CD14-positive monocyte (primary cell): ENCODE measurements at regions not wholly inside any gene's neighbourhood (a gene's known extent, or its start where the extent isn't known, plus 50 kb on each side); places are given as distances from the start of the nearest gene placed in this dataset.

Source experiments
- DNase-seq, 3 donors: peaks; one replicate each; pipeline ENCODE4 v3.0.0-alpha.2; 2011 to 2022
- H2AFZ ChIP-seq: 2 replicates; pipeline ENCODE4 v1.6.0; 2012; ENCODE audit warnings: mild to moderate bottlenecking, low read depth, low read length, inconsistent platforms; ENCODE audit not compliant: insufficient read depth, poor library complexity, severe bottlenecking
- H3K27ac ChIP-seq, 2 donors: 1 replicate in 1 of 2; 2 replicates in 1 of 2; pipeline ENCODE4 v1.5.1; 2012 to 2013; ENCODE audit warnings: low read length in 2 of 2, control low read depth in 1 of 2, inconsistent platforms in 1 of 2, low read depth in 1 of 2, mild to moderate bottlenecking in 1 of 2
- H3K27me3 ChIP-seq, 2 donors: one replicate each; pipeline versions ENCODE4 v1.6.0 to v1.6.1; 2011 to 2013; ENCODE audit warnings: low read length in 2 of 2; ENCODE audit not compliant: control insufficient read depth in 2 of 2, insufficient read depth in 2 of 2
- H3K36me3 ChIP-seq, 2 donors: replicated peaks in 1 of 2; 1 replicate in 1 of 2; 2 replicates in 1 of 2; pipeline versions ENCODE4 v1.5.1 to v1.6.1; 2012 to 2013; ENCODE audit warnings: low read length in 2 of 2, control low read depth in 1 of 2, inconsistent platforms in 1 of 2, mild to moderate bottlenecking in 1 of 2; ENCODE audit not compliant: insufficient read depth in 2 of 2, control insufficient read depth in 1 of 2
- H3K4me1 ChIP-seq, 2 donors: 1 replicate in 1 of 2; 2 replicates in 1 of 2; pipeline versions ENCODE4 v1.5.1 to v1.6.1; 2012 to 2013; ENCODE audit warnings: low read length in 2 of 2, control low read depth in 1 of 2, inconsistent platforms in 1 of 2, mild to moderate bottlenecking in 1 of 2, moderate library complexity in 1 of 2; ENCODE audit not compliant: insufficient read depth in 2 of 2, control insufficient read depth in 1 of 2
- H3K4me2 ChIP-seq: replicated peaks from 2 replicates; pipeline ENCODE3; 2012; ENCODE audit warnings: low read length, moderate library complexity, mild to moderate bottlenecking; ENCODE audit not compliant: poor library complexity, severe bottlenecking; ENCODE audit errors: extremely low read depth
- H3K4me3 ChIP-seq, 3 experiments: fragments of 200-600 bp in 1 of 3; sonication (generic) in 1 of 3; replicated peaks in 1 of 3; 1 replicate in 2 of 3; 2 replicates in 1 of 3; pipeline ENCODE4 v1.5.1; 2011 to 2013; ENCODE audit warnings: low read length in 3 of 3, mild to moderate bottlenecking in 3 of 3, control low read depth in 2 of 3, low read depth in 2 of 3, inconsistent platforms in 1 of 3, moderate library complexity in 1 of 3
- H3K79me2 ChIP-seq: 2 replicates; pipeline ENCODE4 v1.6.0; 2012; ENCODE audit warnings: mild to moderate bottlenecking, control low read depth, inconsistent platforms, low read length, moderate library complexity; ENCODE audit not compliant: insufficient read depth
- H3K9ac ChIP-seq: 2 replicates; pipeline ENCODE4 v1.6.0; 2017; ENCODE audit warnings: low read length, mild to moderate bottlenecking; ENCODE audit not compliant: insufficient read depth, poor library complexity, severe bottlenecking
- H3K9me3 ChIP-seq, 2 donors: replicated peaks in 1 of 2; 1 replicate in 1 of 2; 2 replicates in 1 of 2; pipeline versions ENCODE4 v1.5.1 to v1.6.1; 2012 to 2013; ENCODE audit warnings: low read length in 2 of 2, control low read depth in 1 of 2; ENCODE audit not compliant: control insufficient read depth in 1 of 2, insufficient read depth in 1 of 2
- H4K20me1 ChIP-seq: 2 replicates; pipeline ENCODE4 v1.6.0; 2012; ENCODE audit warnings: mild to moderate bottlenecking, low read length, control low read depth, moderate library complexity; ENCODE audit not compliant: insufficient read depth
- H3K27ac Mint-ChIP-seq, 7 donors: one replicate each; pipeline ENCODE4 v1.8.0; 2020; ENCODE audit warnings: mild to moderate bottlenecking in 7 of 7, mixed read lengths in 7 of 7, moderate library complexity in 6 of 7, inconsistent platforms in 2 of 7
- H3K27me3 Mint-ChIP-seq, 3 donors: one replicate each; pipeline ENCODE4 v1.8.0; 2021 to 2022; ENCODE audit warnings: low read depth in 3 of 3, mild to moderate bottlenecking in 3 of 3, mixed read lengths in 3 of 3, moderate library complexity in 3 of 3, inconsistent platforms in 1 of 3
- H3K36me3 Mint-ChIP-seq, 2 donors: one replicate each; pipeline ENCODE4 v1.8.0; 2020; ENCODE audit warnings: mixed read lengths in 2 of 2, inconsistent platforms in 1 of 2, mild to moderate bottlenecking in 1 of 2
- H3K4me1 Mint-ChIP-seq: one replicate; pipeline ENCODE4 v1.8.0; 2020; ENCODE audit warnings: mild to moderate bottlenecking, mixed read lengths
- H3K4me3 Mint-ChIP-seq, 2 donors: one replicate each; pipeline ENCODE4 v1.8.0; 2020; ENCODE audit warnings: mild to moderate bottlenecking in 2 of 2, mixed read lengths in 2 of 2, moderate library complexity in 1 of 2
- H3K9me3 Mint-ChIP-seq, 7 donors: one replicate each; pipeline ENCODE4 v1.8.0; 2020 to 2022; ENCODE audit warnings: mixed read lengths in 7 of 7, mild to moderate bottlenecking in 6 of 7, moderate library complexity in 6 of 7, inconsistent platforms in 2 of 7
- WGBS: methylation state at CpG from one replicate; pipeline ENCODE4 v1.1.5; 2013; ENCODE audit warnings: missing lambda C conversion rate; ENCODE audit not compliant: insufficient coverage; 5-methylcytosine and 5-hydroxymethylcytosine counted together
- intact Hi-C, 2 donors: fragments of 100-400 bp; cut with micrococcal nuclease; formaldehyde crosslinking; loops; one replicate each; pipeline versions ENCODE4 v1.15.0 to v1.15.1; 2023
- TF ChIP-seq, protein P1 (sequence below): fragments of 200-600 bp; IDR thresholded peaks from one replicate; pipeline ENCODE4 v1.8.0; 2022; ENCODE audit warnings: antibody characterized with exemption, mild to moderate bottlenecking

- peaks cover 11 to 16% of the 10 kb centered on the region in 2 donors for H3K4me1 ChIP-seq
- no peak overlapping the region for H3K4me3 Mint-ChIP-seq
- peaks cover 0 to 3% of the 10 kb centered on the region in 2 donors for H3K9me3 ChIP-seq
- intact Hi-C loops = no loop called here
- H3K36me3 Mint-ChIP-seq = peaks cover 7% of the 10 kb centered on the region in 2 donors
- H4K20me1 ChIP-seq = peaks cover 4% of the 10 kb centered on the region
- no peaks in the 10 kb centered on the region for H3K27me3 Mint-ChIP-seq
- no peak overlapping the region for H3K4me3 ChIP-seq
- peaks cover 26% of the 10 kb centered on the region for H3K79me2 ChIP-seq
- peaks cover 0 to 6% (median 2%) of the 10 kb centered on the region in 7 donors for H3K9me3 Mint-ChIP-seq
- H3K27me3 ChIP-seq = no peaks in the 10 kb centered on the region
- H2AFZ ChIP-seq = no peak overlapping the region
- H3K36me3 ChIP-seq = peaks cover 0 to 4% of the 10 kb centered on the region in 2 donors
- 100% methylated on average over 2 of the region's 4 CpGs for WGBS
- no peak overlapping the region for H3K4me2 ChIP-seq
- DNase-seq = no peak
- TF ChIP-seq, protein P1, sequence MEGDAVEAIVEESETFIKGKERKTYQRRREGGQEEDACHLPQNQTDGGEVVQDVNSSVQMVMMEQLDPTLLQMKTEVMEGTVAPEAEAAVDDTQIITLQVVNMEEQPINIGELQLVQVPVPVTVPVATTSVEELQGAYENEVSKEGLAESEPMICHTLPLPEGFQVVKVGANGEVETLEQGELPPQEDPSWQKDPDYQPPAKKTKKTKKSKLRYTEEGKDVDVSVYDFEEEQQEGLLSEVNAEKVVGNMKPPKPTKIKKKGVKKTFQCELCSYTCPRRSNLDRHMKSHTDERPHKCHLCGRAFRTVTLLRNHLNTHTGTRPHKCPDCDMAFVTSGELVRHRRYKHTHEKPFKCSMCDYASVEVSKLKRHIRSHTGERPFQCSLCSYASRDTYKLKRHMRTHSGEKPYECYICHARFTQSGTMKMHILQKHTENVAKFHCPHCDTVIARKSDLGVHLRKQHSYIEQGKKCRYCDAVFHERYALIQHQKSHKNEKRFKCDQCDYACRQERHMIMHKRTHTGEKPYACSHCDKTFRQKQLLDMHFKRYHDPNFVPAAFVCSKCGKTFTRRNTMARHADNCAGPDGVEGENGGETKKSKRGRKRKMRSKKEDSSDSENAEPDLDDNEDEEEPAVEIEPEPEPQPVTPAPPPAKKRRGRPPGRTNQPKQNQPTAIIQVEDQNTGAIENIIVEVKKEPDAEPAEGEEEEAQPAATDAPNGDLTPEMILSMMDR = no peak
- no peak overlapping the region for H3K9ac ChIP-seq
- no peak overlapping the region for H3K27ac Mint-ChIP-seq
- no peak overlapping the region for H3K27ac ChIP-seq
- peaks cover 19% of the 10 kb centered on the region for H3K4me1 Mint-ChIP-seq
These were observed 84.7 kb upstream of the TMEM168 start for GRCh38 chr7:112874909-112875308.

DNA sequence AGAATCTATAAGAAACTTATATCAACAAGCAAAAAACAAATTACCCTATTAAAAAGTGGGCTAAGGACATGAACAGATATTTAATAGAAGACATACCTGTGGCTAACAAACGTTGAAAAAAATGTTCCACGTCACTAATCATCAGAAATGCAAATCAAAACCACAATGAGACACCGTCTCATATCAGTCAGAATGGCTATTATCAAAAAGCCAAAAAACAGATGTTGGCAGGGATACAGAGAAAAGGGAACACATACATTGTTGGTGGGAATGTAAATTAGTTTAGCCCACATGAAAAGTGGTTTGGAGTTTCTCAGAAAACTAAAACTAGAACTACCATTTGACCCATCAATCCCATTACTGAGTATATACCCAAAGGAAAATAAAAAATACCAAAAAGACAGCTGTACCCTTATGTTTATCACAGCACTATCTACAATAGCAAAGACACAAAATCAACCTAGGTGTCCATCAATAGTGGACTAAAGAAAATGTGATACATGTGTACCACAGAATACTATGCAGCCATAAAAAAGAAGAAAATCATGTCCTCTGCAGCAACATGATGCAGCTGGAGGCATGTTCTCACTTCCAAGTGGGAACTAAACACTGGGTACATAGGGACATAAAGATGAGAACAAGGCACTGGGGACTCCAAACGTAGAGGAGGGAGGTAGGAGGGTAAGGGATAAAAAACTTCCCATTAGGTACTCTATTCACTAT lies 83.8 kb upstream of the TMEM168 start:
- Histone ChIP-seq H3K79me2 (peaks cover 26% of the 10 kb centered on the region), H3K36me3 (peaks cover 0 to 4% of the 10 kb centered on the region in 2 donors), H3K4me3 (no peak overlapping the region), H3K27ac (no peak overlapping the region), H3K9me3 (peaks cover 0 to 3% of the 10 kb centered on the region in 2 donors), H3K4me1 (peaks cover 11 to 16% of the 10 kb centered on the region in 2 donors), H2AFZ (no peak overlapping the region), H3K9ac (no peak overlapping the region), H3K4me2 (no peak overlapping the region), H3K27me3 (no peaks in the 10 kb centered on the region), H4K20me1 (peaks cover 13% of the 10 kb centered on the region)
- peaks cover 18% of the 10 kb centered on the region for H3K4me1 Mint-ChIP-seq
- no peak overlapping the region for H3K27ac Mint-ChIP-seq
- no peaks in the 10 kb centered on the region for H3K27me3 Mint-ChIP-seq
- peaks cover 0 to 8% (median 3%) of the 10 kb centered on the region in 7 donors for H3K9me3 Mint-ChIP-seq
- WGBS = no CpG with 5 or more reads among the region's 4 CpGs
- TF ChIP-seq, protein P1 = no peak
- H3K4me3 Mint-ChIP-seq = no peak overlapping the region
- intact Hi-C loops = no loop called here
- peaks cover 7 to 9% of the 10 kb centered on the region in 2 donors for H3K36me3 Mint-ChIP-seq
- DNase-seq = no peak
